ENCODE measurements at regions not wholly inside any gene's neighbourhood (a gene's known extent, or its start where the extent isn't known, plus 50 kb on each side); places are given as distances from the start of the nearest gene placed in this dataset.
"Not testable (repeated sequence)": the region's sequence is repeated elsewhere in the genome, so short reads cannot be mapped to it uniquely, and the experiment has no call there.

DNA sequence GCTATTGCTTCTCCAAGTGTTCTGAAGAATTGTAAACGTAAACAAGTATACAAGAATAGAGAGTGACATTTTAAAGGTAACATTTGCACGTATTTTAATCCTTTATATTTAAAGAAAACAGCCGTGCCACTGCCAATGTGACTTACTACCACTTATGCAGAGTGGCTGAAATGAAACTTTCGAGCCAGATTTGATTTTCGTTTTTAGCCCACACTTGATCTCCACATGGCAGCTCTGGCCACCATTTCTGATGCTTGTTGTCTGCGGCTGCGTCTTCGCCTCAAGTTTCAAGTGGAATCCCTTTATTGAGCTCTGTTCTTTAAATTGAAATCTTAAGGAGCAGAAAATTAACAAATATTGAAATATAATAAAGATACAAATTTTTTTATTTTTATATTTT lies 70.0 kb downstream of the ELAPOR2 start:
- no peaks in the 10 kb centered on the region for H3K4me1 ChIP-seq (ENCODE audit: control insufficient read depth in 1 of 2, insufficient read depth in 2 of 2, low read length in 2 of 2)
- no peaks in the 10 kb centered on the region for H3K27me3 ChIP-seq (ENCODE audit: control insufficient read depth in 1 of 2, insufficient read depth in 2 of 2, low read length in 2 of 2)
- H3K4me3 ChIP-seq (ENCODE audit: low read depth in 1 of 2, low read length in 2 of 2) = no peak overlapping the region
- no peaks in the 10 kb centered on the region for H3K9me3 ChIP-seq (ENCODE audit: control insufficient read depth in 1 of 2, low read length in 2 of 2)
- H3K27ac ChIP-seq (ENCODE audit: low read depth, low read length) = no peak overlapping the region
- no peak overlapping the region for H3K9ac ChIP-seq (ENCODE audit: low read depth in 1 of 2, low read length in 2 of 2)
- no peaks in the 10 kb centered on the region for H3K36me3 ChIP-seq (ENCODE audit: control insufficient read depth in 1 of 2, insufficient read depth in 2 of 2, low read length in 2 of 2)

GRCh38 chr7:86987834-86988233 lies 71.6 kb downstream of the ELAPOR2 start:
- H3K27ac ChIP-seq (ENCODE audit: low read depth, low read length); H3K36me3 ChIP-seq (ENCODE audit: control insufficient read depth in 1 of 2, insufficient read depth in 2 of 2, low read length in 2 of 2); H3K27me3 ChIP-seq (ENCODE audit: control insufficient read depth in 1 of 2, insufficient read depth in 2 of 2, low read length in 2 of 2); H3K9me3 ChIP-seq (ENCODE audit: control insufficient read depth in 1 of 2, low read length in 2 of 2); H3K9ac ChIP-seq (ENCODE audit: low read depth in 1 of 2, low read length in 2 of 2); H3K4me1 ChIP-seq (ENCODE audit: control insufficient read depth in 1 of 2, insufficient read depth in 2 of 2, low read length in 2 of 2); H3K4me3 ChIP-seq (ENCODE audit: low read depth in 1 of 2, low read length in 2 of 2): not testable (repeated sequence)

DNA sequence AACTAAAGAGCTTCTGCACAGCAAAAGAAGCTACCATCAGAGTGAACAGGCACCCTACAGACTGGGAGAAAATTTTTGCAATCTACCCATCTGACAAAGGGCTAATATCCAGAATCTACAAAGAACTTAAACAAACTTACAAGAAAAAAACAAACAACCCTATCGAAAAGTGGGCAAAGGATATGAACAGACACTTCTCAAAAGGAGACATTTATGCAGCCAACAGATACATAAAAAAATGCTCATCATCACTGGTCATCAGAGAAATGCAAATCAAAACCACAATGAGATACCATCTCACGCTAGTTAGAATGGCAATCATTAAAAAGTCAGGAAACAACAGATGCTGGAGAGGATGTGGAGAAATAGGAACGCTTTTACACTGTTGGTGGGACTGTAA lies 72.1 kb downstream of the ELAPOR2 start:
- H3K4me3 ChIP-seq (ENCODE audit: low read depth in 1 of 2, low read length in 2 of 2); H3K9me3 ChIP-seq (ENCODE audit: control insufficient read depth in 1 of 2, low read length in 2 of 2); H3K9ac ChIP-seq (ENCODE audit: low read depth in 1 of 2, low read length in 2 of 2); H3K27ac ChIP-seq (ENCODE audit: low read depth, low read length); H3K4me1 ChIP-seq (ENCODE audit: control insufficient read depth in 1 of 2, insufficient read depth in 2 of 2, low read length in 2 of 2); H3K36me3 ChIP-seq (ENCODE audit: control insufficient read depth in 1 of 2, insufficient read depth in 2 of 2, low read length in 2 of 2); H3K27me3 ChIP-seq (ENCODE audit: control insufficient read depth in 1 of 2, insufficient read depth in 2 of 2, low read length in 2 of 2): not testable (repeated sequence)

DNA sequence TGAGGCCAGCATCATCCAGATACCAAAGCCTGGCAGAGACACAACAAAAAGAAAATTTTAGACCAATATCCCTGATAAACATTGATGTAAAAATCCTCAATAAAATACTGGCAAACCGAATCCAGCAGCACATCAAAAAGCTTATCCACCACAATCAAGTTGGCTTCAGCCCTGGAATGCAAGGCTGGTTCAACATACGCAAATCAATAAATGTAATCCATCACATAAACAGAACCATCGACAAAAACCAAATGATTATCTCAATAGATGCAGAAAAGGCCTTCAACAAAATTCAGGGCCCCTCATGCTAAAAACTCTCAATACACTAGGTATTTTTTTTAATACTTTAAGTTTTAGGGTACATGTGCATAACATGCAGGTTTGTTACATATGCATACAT lies 74.1 kb downstream of the ELAPOR2 start:
- not testable (repeated sequence) for H3K9ac ChIP-seq (ENCODE audit: low read depth in 1 of 2, low read length in 2 of 2); H3K27ac ChIP-seq (ENCODE audit: low read depth, low read length); H3K27me3 ChIP-seq (ENCODE audit: control insufficient read depth in 1 of 2, insufficient read depth in 2 of 2, low read length in 2 of 2); H3K9me3 ChIP-seq (ENCODE audit: control insufficient read depth in 1 of 2, low read length in 2 of 2); H3K4me3 ChIP-seq (ENCODE audit: low read depth in 1 of 2, low read length in 2 of 2); H3K4me1 ChIP-seq (ENCODE audit: control insufficient read depth in 1 of 2, insufficient read depth in 2 of 2, low read length in 2 of 2); H3K36me3 ChIP-seq (ENCODE audit: control insufficient read depth in 1 of 2, insufficient read depth in 2 of 2, low read length in 2 of 2)

DNA sequence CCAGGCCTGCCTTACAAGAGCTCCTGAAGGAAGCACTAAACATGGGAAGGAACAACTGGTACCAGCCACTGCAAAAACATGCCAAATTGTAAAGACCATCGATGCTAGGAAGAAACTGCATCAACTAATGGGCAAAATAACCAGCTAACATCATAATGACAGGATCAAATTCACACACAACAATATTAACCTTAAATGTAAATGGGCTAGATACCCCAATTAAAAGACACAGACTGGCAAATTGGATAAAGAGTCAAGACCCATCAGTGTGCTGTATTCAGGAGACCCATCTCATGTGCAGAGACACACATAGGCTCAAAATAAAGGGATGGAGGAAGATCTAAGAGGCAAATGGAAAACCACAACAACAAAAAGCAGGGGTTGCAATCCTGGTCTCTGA lies 75.8 kb downstream of the ELAPOR2 start:
- H3K27ac ChIP-seq (ENCODE audit: low read depth, low read length); H3K9ac ChIP-seq (ENCODE audit: low read depth in 1 of 2, low read length in 2 of 2); H3K36me3 ChIP-seq (ENCODE audit: control insufficient read depth in 1 of 2, insufficient read depth in 2 of 2, low read length in 2 of 2); H3K4me1 ChIP-seq (ENCODE audit: control insufficient read depth in 1 of 2, insufficient read depth in 2 of 2, low read length in 2 of 2); H3K4me3 ChIP-seq (ENCODE audit: low read depth in 1 of 2, low read length in 2 of 2); H3K27me3 ChIP-seq (ENCODE audit: control insufficient read depth in 1 of 2, insufficient read depth in 2 of 2, low read length in 2 of 2); H3K9me3 ChIP-seq (ENCODE audit: control insufficient read depth in 1 of 2, low read length in 2 of 2): not testable (repeated sequence)

GRCh38 chr7:86981937-86982336 lies 77.5 kb downstream of the ELAPOR2 start:
- not testable (repeated sequence) for H3K9me3 ChIP-seq (ENCODE audit: control insufficient read depth in 1 of 2, low read length in 2 of 2); H3K27me3 ChIP-seq (ENCODE audit: control insufficient read depth in 1 of 2, insufficient read depth in 2 of 2, low read length in 2 of 2)

GRCh38 chr7:86981127-86981526 lies 78.3 kb downstream of the ELAPOR2 start:
- no peaks in the 10 kb centered on the region for H3K36me3 ChIP-seq (ENCODE audit: control insufficient read depth in 1 of 2, insufficient read depth in 2 of 2, low read length in 2 of 2)
- no peaks in the 10 kb centered on the region for H3K27me3 ChIP-seq (ENCODE audit: control insufficient read depth in 1 of 2, insufficient read depth in 2 of 2, low read length in 2 of 2)
- no peaks in the 10 kb centered on the region for H3K9me3 ChIP-seq (ENCODE audit: control insufficient read depth in 1 of 2, low read length in 2 of 2)
- no peaks in the 10 kb centered on the region for H3K4me1 ChIP-seq (ENCODE audit: control insufficient read depth in 1 of 2, insufficient read depth in 2 of 2, low read length in 2 of 2)
- H3K4me3 ChIP-seq (ENCODE audit: low read depth in 1 of 2, low read length in 2 of 2) = no peak overlapping the region
- no peak overlapping the region for H3K9ac ChIP-seq (ENCODE audit: low read depth in 1 of 2, low read length in 2 of 2)
- H3K27ac ChIP-seq (ENCODE audit: low read depth, low read length) = no peak overlapping the region

More at GRCh38 chr7:86981937-86982336, 77.5 kb downstream of the ELAPOR2 start:
- not testable (repeated sequence) for H3K4me3 ChIP-seq (ENCODE audit: low read depth in 1 of 2, low read length in 2 of 2); H3K36me3 ChIP-seq (ENCODE audit: control insufficient read depth in 1 of 2, insufficient read depth in 2 of 2, low read length in 2 of 2); H3K4me1 ChIP-seq (ENCODE audit: control insufficient read depth in 1 of 2, insufficient read depth in 2 of 2, low read length in 2 of 2); H3K9ac ChIP-seq (ENCODE audit: low read depth in 1 of 2, low read length in 2 of 2); H3K27ac ChIP-seq (ENCODE audit: low read depth, low read length)

- H3K9ac ChIP-seq (ENCODE audit: low read depth in 1 of 2, low read length in 2 of 2) = no peak overlapping the region
- H3K4me1 ChIP-seq (ENCODE audit: control insufficient read depth in 1 of 2, insufficient read depth in 2 of 2, low read length in 2 of 2) = no peaks in the 10 kb centered on the region
- H3K27ac ChIP-seq (ENCODE audit: low read depth, low read length) = no peak overlapping the region
- H3K9me3 ChIP-seq (ENCODE audit: control insufficient read depth in 1 of 2, low read length in 2 of 2) = no peaks in the 10 kb centered on the region
- no peaks in the 10 kb centered on the region for H3K36me3 ChIP-seq (ENCODE audit: control insufficient read depth in 1 of 2, insufficient read depth in 2 of 2, low read length in 2 of 2)
- no peaks in the 10 kb centered on the region for H3K27me3 ChIP-seq (ENCODE audit: control insufficient read depth in 1 of 2, insufficient read depth in 2 of 2, low read length in 2 of 2)
- H3K4me3 ChIP-seq (ENCODE audit: low read depth in 1 of 2, low read length in 2 of 2) = no peak overlapping the region
Observed at GRCh38 chr7:86980223-86980622, 79.2 kb downstream of the ELAPOR2 start.

DNA sequence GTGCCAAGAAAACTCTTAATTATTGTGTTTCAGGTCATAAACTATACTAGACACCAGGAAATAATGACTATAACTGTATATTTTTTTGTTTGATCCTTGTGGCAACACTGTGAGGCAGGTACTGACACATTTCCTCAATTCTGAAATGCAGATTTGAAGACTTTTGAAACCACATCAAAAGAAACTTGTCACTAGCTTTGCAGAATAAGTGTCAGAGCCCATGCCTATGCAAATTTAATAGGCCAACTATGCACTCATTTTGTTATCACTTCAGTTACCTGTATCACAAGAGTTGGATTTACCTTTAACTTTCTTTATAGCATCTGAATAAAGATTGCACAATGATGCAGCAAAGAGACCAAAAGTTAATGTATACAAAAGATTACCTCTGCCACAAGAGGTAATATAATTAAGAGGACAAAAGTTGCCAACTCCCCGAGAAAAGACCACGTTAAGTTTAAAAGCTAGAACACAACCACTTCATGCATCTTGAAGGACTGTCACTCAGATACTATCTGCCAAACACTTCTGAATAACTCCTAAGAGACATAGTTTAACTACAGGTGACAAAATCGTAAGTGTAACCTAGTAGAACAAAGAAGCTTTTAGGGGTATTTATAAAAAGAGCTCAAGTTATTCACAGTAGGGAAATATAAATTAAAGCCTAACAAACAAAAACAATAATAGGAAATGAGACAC lies 80.5 kb downstream of the ELAPOR2 start:
- no peaks in the 10 kb centered on the region for H3K9me3 ChIP-seq (ENCODE audit: control insufficient read depth in 1 of 2, low read length in 2 of 2)
- H3K4me3 ChIP-seq (ENCODE audit: low read depth in 1 of 2, low read length in 2 of 2) = no peak overlapping the region
- no peak overlapping the region for H3K9ac ChIP-seq (ENCODE audit: low read depth in 1 of 2, low read length in 2 of 2)
- no peak overlapping the region for H3K27ac ChIP-seq (ENCODE audit: low read depth, low read length)
- H3K4me1 ChIP-seq (ENCODE audit: control insufficient read depth in 1 of 2, insufficient read depth in 2 of 2, low read length in 2 of 2) = no peaks in the 10 kb centered on the region
- H3K27me3 ChIP-seq (ENCODE audit: control insufficient read depth in 1 of 2, insufficient read depth in 2 of 2, low read length in 2 of 2) = no peaks in the 10 kb centered on the region
- H3K36me3 ChIP-seq (ENCODE audit: control insufficient read depth in 1 of 2, insufficient read depth in 2 of 2, low read length in 2 of 2) = no peaks in the 10 kb centered on the region

GRCh38 chr7:86976958-86977357 lies 82.5 kb downstream of the ELAPOR2 start:
- H3K4me1 ChIP-seq (ENCODE audit: control insufficient read depth in 1 of 2, insufficient read depth in 2 of 2, low read length in 2 of 2) = no peaks in the 10 kb centered on the region
- H3K9ac ChIP-seq (ENCODE audit: low read depth in 1 of 2, low read length in 2 of 2) = no peak overlapping the region
- no peak overlapping the region for H3K27ac ChIP-seq (ENCODE audit: low read depth, low read length)
- H3K9me3 ChIP-seq (ENCODE audit: control insufficient read depth in 1 of 2, low read length in 2 of 2) = no peaks in the 10 kb centered on the region
- H3K36me3 ChIP-seq (ENCODE audit: control insufficient read depth in 1 of 2, insufficient read depth in 2 of 2, low read length in 2 of 2) = no peaks in the 10 kb centered on the region
- no peak overlapping the region for H3K4me3 ChIP-seq (ENCODE audit: low read depth in 1 of 2, low read length in 2 of 2)
- no peaks in the 10 kb centered on the region for H3K27me3 ChIP-seq (ENCODE audit: control insufficient read depth in 1 of 2, insufficient read depth in 2 of 2, low read length in 2 of 2)

- Histone ChIP-seq H3K9me3 (ENCODE audit: control insufficient read depth in 1 of 2, low read length in 2 of 2) (no peaks in the 10 kb centered on the region), H3K4me3 (ENCODE audit: low read depth in 1 of 2, low read length in 2 of 2) (no peak overlapping the region), H3K27me3 (ENCODE audit: control insufficient read depth in 1 of 2, insufficient read depth in 2 of 2, low read length in 2 of 2) (no peaks in the 10 kb centered on the region), H3K4me1 (ENCODE audit: control insufficient read depth in 1 of 2, insufficient read depth in 2 of 2, low read length in 2 of 2) (no peaks in the 10 kb centered on the region), H3K9ac (ENCODE audit: low read depth in 1 of 2, low read length in 2 of 2) (no peak overlapping the region), H3K27ac (ENCODE audit: low read depth, low read length) (no peak overlapping the region), H3K36me3 (ENCODE audit: control insufficient read depth in 1 of 2, insufficient read depth in 2 of 2, low read length in 2 of 2) (no peaks in the 10 kb centered on the region)
Observed at GRCh38 chr7:86975914-86976313, 83.5 kb downstream of the ELAPOR2 start.
